ENCODE measurements at regions not wholly inside any gene's neighbourhood (a gene's known extent, or its start where the extent isn't known, plus 50 kb on each side); places are given as distances from the start of the nearest gene placed in this dataset.
"Not testable (repeated sequence)": the region's sequence is repeated elsewhere in the genome, so short reads cannot be mapped to it uniquely, and the experiment has no call there.

DNA sequence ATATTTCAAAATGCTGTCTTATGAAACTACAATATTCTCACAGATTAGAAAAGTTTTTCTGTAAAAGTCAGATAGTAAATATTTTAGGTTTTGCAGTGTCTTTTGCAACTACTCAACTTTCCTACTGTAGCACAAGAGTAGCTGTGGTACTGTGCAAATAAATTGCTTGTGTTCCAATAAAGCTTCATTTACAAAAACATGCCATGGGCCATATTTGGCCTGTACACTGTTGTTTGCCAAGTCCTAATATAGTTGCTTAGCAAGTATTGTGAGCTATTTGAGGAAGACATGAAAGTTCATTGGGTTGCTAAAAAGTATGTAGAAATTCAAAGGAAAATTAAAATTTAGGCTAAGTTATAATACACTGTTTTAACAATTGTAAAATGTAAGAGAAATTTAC lies 80.0 kb downstream of the TFPI2 start:
- intact Hi-C loops (cut with DNase I): no loop called here
- Histone ChIP-seq H3K27me3 (no peaks in the 10 kb centered on the region), H3K27ac (no peak overlapping the region), H3K9me3 (no peaks in the 10 kb centered on the region), H3K4me3 (no peak overlapping the region), H3K4me1 (no peaks in the 10 kb centered on the region), H3K36me3 (no peaks in the 10 kb centered on the region)
- ATAC-seq: no peak
- FAIRE-seq: no peak
- no peak for DNase-seq
- TF ChIP-seq, protein P1, sequence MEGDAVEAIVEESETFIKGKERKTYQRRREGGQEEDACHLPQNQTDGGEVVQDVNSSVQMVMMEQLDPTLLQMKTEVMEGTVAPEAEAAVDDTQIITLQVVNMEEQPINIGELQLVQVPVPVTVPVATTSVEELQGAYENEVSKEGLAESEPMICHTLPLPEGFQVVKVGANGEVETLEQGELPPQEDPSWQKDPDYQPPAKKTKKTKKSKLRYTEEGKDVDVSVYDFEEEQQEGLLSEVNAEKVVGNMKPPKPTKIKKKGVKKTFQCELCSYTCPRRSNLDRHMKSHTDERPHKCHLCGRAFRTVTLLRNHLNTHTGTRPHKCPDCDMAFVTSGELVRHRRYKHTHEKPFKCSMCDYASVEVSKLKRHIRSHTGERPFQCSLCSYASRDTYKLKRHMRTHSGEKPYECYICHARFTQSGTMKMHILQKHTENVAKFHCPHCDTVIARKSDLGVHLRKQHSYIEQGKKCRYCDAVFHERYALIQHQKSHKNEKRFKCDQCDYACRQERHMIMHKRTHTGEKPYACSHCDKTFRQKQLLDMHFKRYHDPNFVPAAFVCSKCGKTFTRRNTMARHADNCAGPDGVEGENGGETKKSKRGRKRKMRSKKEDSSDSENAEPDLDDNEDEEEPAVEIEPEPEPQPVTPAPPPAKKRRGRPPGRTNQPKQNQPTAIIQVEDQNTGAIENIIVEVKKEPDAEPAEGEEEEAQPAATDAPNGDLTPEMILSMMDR (IDR thresholded peaks at IDR 0.05): no peak

DNA sequence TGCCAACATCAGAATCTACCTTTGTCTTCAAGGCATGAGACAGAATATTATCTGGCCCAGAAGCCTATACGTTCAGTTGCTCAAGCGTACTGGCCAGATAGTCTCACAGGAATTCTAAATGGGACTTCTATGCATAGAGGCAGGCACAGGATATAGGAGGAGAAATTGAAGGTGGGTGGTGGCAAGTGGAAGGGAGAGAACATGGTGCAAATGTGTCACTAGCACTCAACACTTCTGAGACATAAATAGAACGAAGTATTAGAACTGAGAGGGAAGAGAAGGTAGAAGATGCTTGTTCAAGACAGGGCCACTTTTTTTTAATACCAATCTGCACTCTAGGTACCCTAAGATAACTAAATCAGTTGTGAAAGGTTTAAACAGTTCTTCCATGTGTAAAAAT lies 85.8 kb downstream of the TFPI2 start:
- no peaks in the 10 kb centered on the region for H3K36me3 ChIP-seq
- TF ChIP-seq, protein P1 (IDR thresholded peaks at IDR 0.05): no peak
- H3K9me3 ChIP-seq: no peaks in the 10 kb centered on the region
- H3K27me3 ChIP-seq: no peaks in the 10 kb centered on the region
- FAIRE-seq (no peak), DNase-seq (no peak), ATAC-seq (no peak)
- no peak overlapping the region for H3K27ac ChIP-seq
- no peak overlapping the region for H3K4me3 ChIP-seq
- no peaks in the 10 kb centered on the region for H3K4me1 ChIP-seq
- intact Hi-C loops (cut with DNase I): no loop called here
- 63 to 69% methylated on average over 3 of the region's 3 CpGs for WGBS, 2 donors

DNA sequence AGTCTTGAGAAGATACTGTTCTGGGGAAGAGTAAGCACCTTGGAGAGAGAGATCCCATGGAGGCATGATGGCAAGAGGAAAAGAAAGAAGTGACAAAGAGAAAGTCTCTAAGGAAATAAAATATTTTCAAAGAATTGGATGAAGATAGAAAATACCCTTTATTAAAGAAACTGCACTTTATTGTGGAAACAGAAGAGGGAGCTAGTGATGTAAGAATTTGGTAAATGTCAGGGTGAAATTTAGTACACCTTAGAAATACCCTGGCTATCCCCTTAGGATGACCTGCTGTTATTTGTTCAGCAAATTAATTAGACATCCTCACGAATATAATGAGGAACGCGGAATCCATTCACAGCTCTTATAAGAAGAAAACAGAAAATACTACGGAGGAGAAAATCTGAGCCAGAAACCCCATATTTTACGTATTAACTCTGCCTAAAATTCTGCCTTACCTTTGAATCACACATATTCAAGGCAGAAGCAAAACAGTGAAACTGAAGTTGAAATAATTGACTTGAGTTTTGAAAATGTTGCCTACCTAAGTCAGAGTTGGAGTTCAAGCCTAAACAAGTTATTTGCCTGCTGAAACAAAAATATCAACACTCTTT lies 90.7 kb downstream of the TFPI2 start:
- FAIRE-seq: no peak
- intact Hi-C loops (cut with DNase I): no loop called here
- no peaks in the 10 kb centered on the region for H3K9me3 ChIP-seq
- no peaks in the 10 kb centered on the region for H3K4me1 ChIP-seq
- no peak overlapping the region for H3K27ac ChIP-seq
- H3K36me3 ChIP-seq: no peaks in the 10 kb centered on the region
- no peak for DNase-seq
- no peak overlapping the region for H3K4me3 ChIP-seq
- 37 to 44% methylated on average over 5 of the region's 5 CpGs for WGBS, 2 donors
- ATAC-seq: no peak
- TF ChIP-seq, protein P1 (IDR thresholded peaks at IDR 0.05): peak in 3 of 4 donors; percentile 9 to 33 (median 24)
- H3K27me3 ChIP-seq: no peaks in the 10 kb centered on the region

DNA sequence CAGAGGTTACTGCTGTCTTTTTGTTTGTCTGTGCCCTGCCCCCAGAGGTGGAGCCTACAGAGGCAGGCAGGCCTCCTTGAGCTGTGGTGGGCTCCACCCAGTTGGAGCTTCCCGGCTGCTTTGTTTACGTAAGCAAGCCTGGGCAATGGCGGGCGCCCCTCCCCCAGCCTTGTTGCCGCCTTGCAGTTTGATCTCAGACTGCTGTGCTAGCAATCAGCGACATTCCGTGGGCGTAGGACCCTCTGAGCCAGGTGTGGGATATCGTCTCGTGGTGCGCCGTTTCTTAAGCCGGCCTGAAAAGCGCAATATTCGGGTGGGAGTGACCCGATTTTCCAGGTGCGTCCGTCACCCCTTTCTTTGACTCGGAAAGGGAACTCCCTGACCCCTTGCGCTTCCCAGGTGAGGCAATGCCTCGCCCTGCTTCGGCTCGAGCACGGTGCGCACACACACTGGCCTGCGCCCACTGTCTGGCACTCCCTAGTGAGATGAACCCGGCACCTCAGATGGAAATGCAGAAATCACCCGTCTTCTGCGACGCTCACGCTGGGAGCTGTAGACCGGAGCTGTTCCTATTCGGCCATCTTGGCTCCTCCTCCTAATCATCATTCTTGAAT lies 97.4 kb downstream of the TFPI2 start:
- ATAC-seq; FAIRE-seq; intact Hi-C loops (cut with DNase I); H3K27me3 ChIP-seq; DNase-seq; H3K36me3 ChIP-seq; H3K4me3 ChIP-seq; H3K4me1 ChIP-seq; H3K27ac ChIP-seq; H3K9me3 ChIP-seq: not testable (repeated sequence)
- WGBS, 2 donors: 76 to 80% methylated on average over 16 to 32 of the region's 33 CpGs

DNA sequence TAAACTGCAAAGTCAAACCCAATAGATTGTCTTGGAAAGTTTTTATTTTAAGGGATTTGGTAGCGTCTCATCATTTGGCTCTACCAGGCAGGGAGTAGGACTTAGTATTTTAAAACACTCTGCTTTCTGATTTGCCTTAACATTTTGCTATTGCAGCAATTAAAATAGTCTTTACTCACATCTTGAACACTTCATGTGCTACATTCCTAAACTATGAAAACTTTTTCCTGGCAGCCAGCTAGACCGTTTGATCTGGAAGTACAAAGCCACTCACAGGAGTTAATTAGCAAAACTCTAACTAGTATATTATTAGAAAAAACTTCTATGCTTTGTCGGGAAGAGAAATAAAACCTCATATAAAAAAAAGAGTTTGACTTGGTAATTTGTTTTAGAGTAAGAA lies 111.4 kb downstream of the TFPI2 start:
- Histone ChIP-seq H3K36me3 (no peaks in the 10 kb centered on the region), H3K9me3 (no peaks in the 10 kb centered on the region), H3K27me3 (no peaks in the 10 kb centered on the region), H3K4me3 (no peak overlapping the region), H3K4me1 (no peaks in the 10 kb centered on the region), H3K27ac (no peak overlapping the region)
- TF ChIP-seq, protein P1 (IDR thresholded peaks at IDR 0.05): no peak
- ATAC-seq: no peak
- no peak for FAIRE-seq
- no peak for DNase-seq
- intact Hi-C loops (cut with DNase I): no loop called here
- 48 to 51% methylated on average over 3 of the region's 3 CpGs for WGBS, 2 donors
